ENCODE measurements at regions not wholly inside any gene's neighbourhood (a gene's known extent, or its start where the extent isn't known, plus 50 kb on each side); places are given as distances from the start of the nearest gene placed in this dataset.

- TF ChIP-seq ZBTB40 (IDR thresholded peaks at IDR 0.05) = no peak
- no peak for TF ChIP-seq ZBTB40 (CRISPR knock-in tag; IDR thresholded peaks at IDR 0.05)
Observed at GRCh38 chr1:112309499-112309898, 86.5 kb upstream of the CTTNBP2NL start (continued).

All from K562 (cell line).